H1 (cell line): ENCODE measurements at regions not wholly inside any gene's neighbourhood (a gene's known extent, or its start where the extent isn't known, plus 50 kb on each side); places are given as distances from the start of the nearest gene placed in this dataset.

Experiments
- ASH2L ChIP-seq: fragments of 200-600, 300-600 bp; sonication (generic); IDR thresholded peaks from one replicate; pipeline ENCODE4 v1.7.1; 2017; ENCODE audit warnings: low read length
- ATF2 ChIP-seq: IDR thresholded peaks from 2 replicates; pipeline ENCODE4 v1.6.1; 2012; ENCODE audit warnings: low read length, inconsistent platforms
- BRCA1 ChIP-seq: IDR thresholded peaks from 2 replicates; pipeline ENCODE4 v1.6.1; 2012; ENCODE audit warnings: low read depth, low read length, improper control_type of control experiment
- CREB1 ChIP-seq: IDR thresholded peaks from 2 replicates; pipeline ENCODE4 v1.6.1; 2012; ENCODE audit warnings: inconsistent platforms
- CTBP2 ChIP-seq: IDR thresholded peaks from 2 replicates; pipeline ENCODE4 v1.7.0; 2011; ENCODE audit warnings: borderline replicate concordance, mild to moderate bottlenecking, moderate library complexity, mixed read lengths, low read length; ENCODE audit not compliant: insufficient read depth, insufficient read length
- E2F6 ChIP-seq: IDR thresholded peaks from 2 replicates; pipeline ENCODE4 v1.6.1; 2012; ENCODE audit warnings: inconsistent platforms
- EGR1 ChIP-seq: IDR thresholded peaks from 2 replicates; pipeline ENCODE4 v1.6.1; 2011; ENCODE audit warnings: low read depth, low read length, borderline replicate concordance
- HDAC6 ChIP-seq: IDR thresholded peaks from one replicate; pipeline ENCODE4 v1.7.1; 2012; ENCODE audit warnings: low read depth, mild to moderate bottlenecking, inconsistent platforms, low read length, moderate library complexity
- KDM5A ChIP-seq: fragments of 200-600 bp; IDR thresholded peaks from 2 replicates; pipeline ENCODE4 v1.7.1; 2012; ENCODE audit warnings: mild to moderate bottlenecking, low read length, inconsistent platforms, mixed read lengths
- MAFK ChIP-seq: IDR thresholded peaks from 2 replicates; pipeline ENCODE4 v1.6.1; 2012; ENCODE audit warnings: low read depth, mild to moderate bottlenecking, improper control_type of control experiment, low read length
- NRF1 ChIP-seq: IDR thresholded peaks from 2 replicates; pipeline ENCODE4 v1.6.1; 2011; ENCODE audit warnings: mild to moderate bottlenecking, low read depth, low read length, improper control_type of control experiment
- PHF8 ChIP-seq: fragments of 200-600 bp; sonication (generic); conservative IDR thresholded peaks from 2 replicates; pipeline ENCODE4 v1.7.1; 2012; ENCODE audit warnings: low read depth, mild to moderate bottlenecking, inconsistent platforms, low read length, moderate library complexity
- POLR2AphosphoS5 ChIP-seq: IDR thresholded peaks from 2 replicates; pipeline ENCODE4 v1.6.1; 2011; ENCODE audit warnings: low read depth, low read length
- RNF2 ChIP-seq: fragments of 200-900, 300-1000 bp; sonication (generic); IDR thresholded peaks from 2 replicates; pipeline ENCODE4 v1.7.1; 2016; ENCODE audit warnings: borderline replicate concordance, low read depth, mild to moderate bottlenecking, antibody characterized with exemption, low read length; ENCODE audit not compliant: poor library complexity, severe bottlenecking; ENCODE audit errors: missing control alignments
- RXRA ChIP-seq: IDR thresholded peaks from 2 replicates; pipeline ENCODE4 v1.6.1; 2011; ENCODE audit warnings: low read depth, mild to moderate bottlenecking, low read length, moderate library complexity; ENCODE audit not compliant: insufficient read depth
- SAP30 ChIP-seq: fragments of 300-600 bp; sonication (generic); IDR thresholded peaks from 2 replicates; pipeline ENCODE4 v1.7.1; 2012; ENCODE audit warnings: low read length, moderate library complexity, mild to moderate bottlenecking, inconsistent platforms; ENCODE audit not compliant: insufficient read depth, insufficient replicate concordance
- SUZ12 ChIP-seq: fragments of 200-600 bp; sonication (generic); IDR thresholded peaks from 2 replicates; pipeline ENCODE4 v1.6.1; 2012; ENCODE audit warnings: mild to moderate bottlenecking, inconsistent platforms, low read length, moderate library complexity, mixed read lengths
- TCF12 ChIP-seq: IDR thresholded peaks from 2 replicates; pipeline ENCODE4 v1.6.1; 2011; ENCODE audit warnings: low read depth, mild to moderate bottlenecking, low read length
- TF ChIP-seq, protein P1 (sequence below): IDR thresholded peaks from 2 replicates; pipeline ENCODE4 v1.6.1; 2012; ENCODE audit warnings: inconsistent platforms

- TF ChIP-seq SAP30: no peak
- TF ChIP-seq, protein P1, sequence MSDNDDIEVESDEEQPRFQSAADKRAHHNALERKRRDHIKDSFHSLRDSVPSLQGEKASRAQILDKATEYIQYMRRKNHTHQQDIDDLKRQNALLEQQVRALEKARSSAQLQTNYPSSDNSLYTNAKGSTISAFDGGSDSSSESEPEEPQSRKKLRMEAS: no peak
- TF ChIP-seq PHF8: no peak
- no peak for TF ChIP-seq ASH2L
- no peak for TF ChIP-seq CTBP2
- no peak for TF ChIP-seq ATF2
- TF ChIP-seq POLR2AphosphoS5: no peak
- TF ChIP-seq E2F6: no peak
- TF ChIP-seq RNF2: no peak
- no peak for TF ChIP-seq CREB1
- TF ChIP-seq EGR1: no peak
- no peak for TF ChIP-seq HDAC6
- TF ChIP-seq BRCA1: no peak
- no peak for TF ChIP-seq MAFK
- TF ChIP-seq NRF1: no peak
- no peak for TF ChIP-seq TCF12
- no peak for TF ChIP-seq RXRA
- TF ChIP-seq KDM5A: no peak
- no peak for TF ChIP-seq SUZ12
Measured at GRCh38 chr7:119688831-119689230, 584.1 kb upstream of the KCND2 start (continued).
